HCT116 (cell line): ENCODE measurements at regions not wholly inside any gene's neighbourhood (a gene's known extent, or its start where the extent isn't known, plus 50 kb on each side); places are given as distances from the start of the nearest gene placed in this dataset.

ENCODE experiments used
- ATAC-seq: fragments of 200-7000 bp; cut with Tn5 transposase; 2 replicates; pipeline ENCODE4 v1.9.1; 2020; ENCODE audit warnings: mild to moderate bottlenecking, moderate library complexity
- BruUV-seq: library from RNA; stranded (reverse); fragments of 400-500 nt; replicated peaks from 2 replicates; lab custom pipeline; 2021; lab: Mats Ljungman, UMichigan
- CTCF ChIA-PET: fragments of 300-600 bp; sonication (Branson Sonifier 250); formaldehyde crosslinking; loops from one replicate; lab custom pipeline; 2021; ENCODE audit warnings: antibody characterized with exemption; lab: Charles Lee
- POLR2A ChIA-PET: fragments of 300-600, 350-600 bp; sonication (Branson Sonifier 250); formaldehyde crosslinking; loops from one replicate; lab custom pipeline; 2021; ENCODE audit warnings: antibody characterized with exemption; lab: Charles Lee
- RAD21 ChIA-PET, 2 experiments: fragments of 300-600 bp; sonication (Branson Sonifier 250); formaldehyde crosslinking; loops; one replicate each; lab custom pipeline; 2023; ENCODE audit warnings: low total read pairs in 2 of 2; ENCODE audit not compliant: uncharacterized antibody in 2 of 2, unreplicated experiment in 2 of 2, low non-redundant PET in 1 of 2; lab: Charles Lee
- DNase-seq: peaks from one replicate; pipeline ENCODE4 v3.0.0-alpha.2; 2010; ENCODE audit warnings: low read depth, low spot score
- H2AFZ ChIP-seq: fragments of 200-600 bp; shearing (Covaris generic), sonication (generic); 2 replicates; pipeline ENCODE4 v1.6.1; 2017; ENCODE audit warnings: low read depth, mixed run types, mixed read lengths, antibody characterized with exemption, low read length; ENCODE audit not compliant: poor library complexity, severe bottlenecking
- H3K27ac ChIP-seq: 2 replicates; pipeline ENCODE4 v1.5.1; 2012; ENCODE audit warnings: low read depth, low read length
- H3K27me3 ChIP-seq: fragments of 200-600 bp; sonication (generic); 2 replicates; pipeline ENCODE4 v1.6.1; 2016; ENCODE audit warnings: mixed run types, low read length, mixed read lengths; ENCODE audit not compliant: insufficient read depth
- H3K36me3 ChIP-seq, 2 experiments: fragments of 200-500 bp in 1 of 2; fragments of 200-600 bp in 1 of 2; sonication (Bioruptor generic) in 1 of 2; sonication (generic) in 1 of 2; 2 replicates each; pipeline versions ENCODE4 v1.5.1 to v1.6.1; 2014 to 2016; ENCODE audit warnings: low read length in 2 of 2, inconsistent platforms in 1 of 2, mixed read lengths in 1 of 2, mixed run types in 1 of 2; ENCODE audit not compliant: insufficient read depth in 2 of 2, control insufficient read depth in 1 of 2
- H3K4me1 ChIP-seq, 2 experiments: fragments of 200-600 bp in 1 of 2; sonication (generic) in 1 of 2; 2 replicates each; pipeline versions ENCODE4 v1.5.1 to v1.6.1; 2012 to 2017; ENCODE audit warnings: low read length in 2 of 2, inconsistent platforms in 1 of 2, mild to moderate bottlenecking in 1 of 2, mixed read lengths in 1 of 2, mixed run types in 1 of 2, moderate library complexity in 1 of 2; ENCODE audit not compliant: insufficient read depth in 2 of 2, control insufficient read depth in 1 of 2
- H3K4me2 ChIP-seq: fragments of 200-600 bp; sonication (generic); 2 replicates; pipeline ENCODE4 v1.6.1; 2017; ENCODE audit warnings: mixed run types, low read length, mixed read lengths
- H3K4me3 ChIP-seq, 2 experiments: fragments of 200-600 bp in 1 of 2; sonication (generic) in 1 of 2; replicated peaks in 1 of 2; 2 replicates each; pipeline ENCODE4 v1.5.1; 2011 to 2016; ENCODE audit warnings: low read length in 2 of 2, control low read depth in 1 of 2, low read depth in 1 of 2, mild to moderate bottlenecking in 1 of 2, mixed read lengths in 1 of 2, mixed run types in 1 of 2
- H3K79me2 ChIP-seq: fragments of 200-600 bp; sonication (generic); 2 replicates; pipeline ENCODE4 v1.6.1; 2017; ENCODE audit warnings: mild to moderate bottlenecking, mixed run types, low read length, moderate library complexity, mixed read lengths; ENCODE audit not compliant: insufficient read depth
- H3K9ac ChIP-seq: fragments of 200-600 bp; sonication (generic); 2 replicates; pipeline ENCODE4 v1.6.1; 2016; ENCODE audit warnings: low read length, mixed read lengths
- H3K9me2 ChIP-seq: fragments of 200-600 bp; sonication (generic), shearing (Covaris generic); 2 replicates; pipeline ENCODE4 v1.6.1; 2017; ENCODE audit warnings: mixed run types, mild to moderate bottlenecking, moderate library complexity; ENCODE audit not compliant: insufficient read depth
- H3K9me3 ChIP-seq, 2 experiments: fragments of 200-500 bp in 1 of 2; fragments of 200-600 bp in 1 of 2; sonication (Bioruptor generic) in 1 of 2; sonication (generic) in 1 of 2; 2 replicates each; pipeline ENCODE4 v1.6.1; 2014 to 2017; ENCODE audit warnings: low read length in 2 of 2, mixed read lengths in 2 of 2, inconsistent platforms in 1 of 2, low read depth in 1 of 2, mild to moderate bottlenecking in 1 of 2, mixed run types in 1 of 2, moderate library complexity in 1 of 2; ENCODE audit not compliant: control insufficient read depth in 1 of 2, insufficient read depth in 1 of 2
- H4K20me1 ChIP-seq: fragments of 200-600 bp; sonication (generic), shearing (Covaris generic); 2 replicates; pipeline ENCODE4 v1.6.1; 2017; ENCODE audit warnings: mixed run types, mild to moderate bottlenecking, moderate library complexity; ENCODE audit not compliant: insufficient read depth
- ATF3 ChIP-seq: IDR thresholded peaks from 2 replicates; pipeline ENCODE4 v1.6.1; 2012
- CBX3 ChIP-seq: IDR thresholded peaks from 2 replicates; pipeline ENCODE4 v1.6.1; 2012; ENCODE audit warnings: low read depth
- EGR1 ChIP-seq: IDR thresholded peaks from 2 replicates; pipeline ENCODE4 v1.6.1; 2012; ENCODE audit warnings: low read depth
- JUND ChIP-seq: IDR thresholded peaks from 2 replicates; pipeline ENCODE4 v1.6.1; 2012
- POLR2A ChIP-seq: IDR thresholded peaks from 2 replicates; pipeline ENCODE4 v1.7.0; 2011; ENCODE audit warnings: borderline replicate concordance; ENCODE audit not compliant: insufficient read depth, insufficient read length; ENCODE audit errors: extremely low read depth
- POLR2AphosphoS5 ChIP-seq: IDR thresholded peaks from 2 replicates; pipeline ENCODE4 v1.6.1; 2011; ENCODE audit warnings: mild to moderate bottlenecking, low read depth, low read length, moderate library complexity
- RAD21 ChIP-seq: IDR thresholded peaks from 2 replicates; pipeline ENCODE4 v1.6.1; 2012; ENCODE audit warnings: low read depth, mild to moderate bottlenecking
- SIN3A ChIP-seq: IDR thresholded peaks from 2 replicates; pipeline ENCODE4 v1.6.1; 2012; ENCODE audit warnings: low read depth
- SP1 ChIP-seq: IDR thresholded peaks from 2 replicates; pipeline ENCODE4 v1.6.1; 2012; ENCODE audit warnings: low read depth
- SRF ChIP-seq: IDR thresholded peaks from 2 replicates; pipeline ENCODE4 v1.6.1; 2012; ENCODE audit warnings: low read depth
- YY1 ChIP-seq: IDR thresholded peaks from 2 replicates; pipeline ENCODE4 v1.6.1; 2011; ENCODE audit warnings: low read length, low read depth, moderate library complexity, mild to moderate bottlenecking; ENCODE audit not compliant: insufficient replicate concordance; ENCODE audit errors: extremely low read depth
- intact Hi-C: fragments of 100-400 bp; cut with micrococcal nuclease; formaldehyde crosslinking; loops from 2 replicates; pipeline ENCODE4 v1.10.0; 2022
- TF ChIP-seq, protein P1 (sequence below), 3 experiments: fragments of 200-600 bp in 1 of 3; sonication (generic) in 1 of 3; IDR thresholded peaks in 2 of 3; conservative IDR thresholded peaks in 1 of 3; 2 replicates each; pipeline ENCODE4 v1.5.1; 2012 to 2017; ENCODE audit warnings: low read depth in 2 of 3, low read length in 2 of 3, antibody characterized with exemption in 1 of 3, borderline replicate concordance in 1 of 3, control low read depth in 1 of 3, mild to moderate bottlenecking in 1 of 3, mixed read lengths in 1 of 3, mixed run types in 1 of 3, moderate library complexity in 1 of 3; ENCODE audit not compliant: insufficient read depth in 1 of 3
- TF ChIP-seq, protein P2 (sequence below): IDR thresholded peaks from 2 replicates; pipeline ENCODE4 v1.6.1; 2011; ENCODE audit warnings: mild to moderate bottlenecking, low read length, moderate library complexity; ENCODE audit not compliant: insufficient replicate concordance; ENCODE audit errors: extremely low read depth

DNA sequence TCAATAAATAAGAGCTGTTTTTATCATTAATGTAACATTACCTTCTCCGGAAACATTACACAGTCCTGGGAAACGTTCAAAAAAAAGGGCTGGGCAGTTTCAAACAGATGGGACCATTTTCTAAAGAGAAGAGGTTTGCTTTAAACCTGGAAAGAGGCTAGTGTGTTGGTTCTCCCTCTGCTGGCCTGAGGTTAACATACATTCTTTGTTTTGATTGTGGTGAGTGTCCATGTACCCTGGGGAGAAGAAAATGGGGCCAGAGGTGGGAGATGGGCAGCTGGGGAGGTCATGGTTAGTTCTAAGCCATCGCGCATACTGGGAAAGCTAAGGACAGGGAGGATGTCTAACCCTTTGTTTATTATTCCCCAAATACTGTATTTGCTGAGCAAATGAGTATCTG lies 194.7 kb downstream of the CPEB2 start:
- no peaks in the 10 kb centered on the region for H3K36me3 ChIP-seq
- intact Hi-C loops, result no loop called here
- H3K4me3 ChIP-seq, result no peak overlapping the region
- POLR2A ChIA-PET, result no interaction called here
- no peaks in the 10 kb centered on the region for H3K79me2 ChIP-seq
- no peaks in the 10 kb centered on the region for H4K20me1 ChIP-seq
- H3K27ac ChIP-seq, result no peak overlapping the region
- H3K9me3 ChIP-seq, result no peaks in the 10 kb centered on the region
- no peak overlapping the region for H2AFZ ChIP-seq
- no peaks in the 10 kb centered on the region for H3K4me1 ChIP-seq
- RAD21 ChIA-PET, result no interaction called here
- no peak overlapping the region for H3K9ac ChIP-seq
- DNase-seq (no peak), ATAC-seq (peak; percentile 59)
- TF ChIP-seq, protein P1, sequence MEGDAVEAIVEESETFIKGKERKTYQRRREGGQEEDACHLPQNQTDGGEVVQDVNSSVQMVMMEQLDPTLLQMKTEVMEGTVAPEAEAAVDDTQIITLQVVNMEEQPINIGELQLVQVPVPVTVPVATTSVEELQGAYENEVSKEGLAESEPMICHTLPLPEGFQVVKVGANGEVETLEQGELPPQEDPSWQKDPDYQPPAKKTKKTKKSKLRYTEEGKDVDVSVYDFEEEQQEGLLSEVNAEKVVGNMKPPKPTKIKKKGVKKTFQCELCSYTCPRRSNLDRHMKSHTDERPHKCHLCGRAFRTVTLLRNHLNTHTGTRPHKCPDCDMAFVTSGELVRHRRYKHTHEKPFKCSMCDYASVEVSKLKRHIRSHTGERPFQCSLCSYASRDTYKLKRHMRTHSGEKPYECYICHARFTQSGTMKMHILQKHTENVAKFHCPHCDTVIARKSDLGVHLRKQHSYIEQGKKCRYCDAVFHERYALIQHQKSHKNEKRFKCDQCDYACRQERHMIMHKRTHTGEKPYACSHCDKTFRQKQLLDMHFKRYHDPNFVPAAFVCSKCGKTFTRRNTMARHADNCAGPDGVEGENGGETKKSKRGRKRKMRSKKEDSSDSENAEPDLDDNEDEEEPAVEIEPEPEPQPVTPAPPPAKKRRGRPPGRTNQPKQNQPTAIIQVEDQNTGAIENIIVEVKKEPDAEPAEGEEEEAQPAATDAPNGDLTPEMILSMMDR (IDR thresholded peaks at IDR 0.05 in 2 of 3, conservative IDR thresholded peaks at IDR 0.05 in 1 of 3; ENCODE audit: borderline replicate concordance in 1 of 3, insufficient read depth in 1 of 3, low read depth in 2 of 3, low read length in 2 of 3), result peak; percentile 6 to 41 (median 31); a peak in 3 of 6 replicates
- TF ChIP-seq RAD21 (0 out of 2 replicates have a peak, but pooled peaks have one; percentile 31), YY1 (no peak), CBX3 (no peak), POLR2A (no peak)
- CTCF ChIA-PET, result interaction anchor here (0.6 to 1.2 kb wide), 2 partner anchors 154 to 479 kb away, joined by 3 to 5 read pairs; no protein-coding TSS in a partner anchor
- peaks cover 7% of the 10 kb centered on the region for H3K27me3 ChIP-seq
- no peaks in the 10 kb centered on the region for H3K9me2 ChIP-seq
- BruUV-seq, result no TSS peak
- H3K4me2 ChIP-seq, result no peak overlapping the region

DNA sequence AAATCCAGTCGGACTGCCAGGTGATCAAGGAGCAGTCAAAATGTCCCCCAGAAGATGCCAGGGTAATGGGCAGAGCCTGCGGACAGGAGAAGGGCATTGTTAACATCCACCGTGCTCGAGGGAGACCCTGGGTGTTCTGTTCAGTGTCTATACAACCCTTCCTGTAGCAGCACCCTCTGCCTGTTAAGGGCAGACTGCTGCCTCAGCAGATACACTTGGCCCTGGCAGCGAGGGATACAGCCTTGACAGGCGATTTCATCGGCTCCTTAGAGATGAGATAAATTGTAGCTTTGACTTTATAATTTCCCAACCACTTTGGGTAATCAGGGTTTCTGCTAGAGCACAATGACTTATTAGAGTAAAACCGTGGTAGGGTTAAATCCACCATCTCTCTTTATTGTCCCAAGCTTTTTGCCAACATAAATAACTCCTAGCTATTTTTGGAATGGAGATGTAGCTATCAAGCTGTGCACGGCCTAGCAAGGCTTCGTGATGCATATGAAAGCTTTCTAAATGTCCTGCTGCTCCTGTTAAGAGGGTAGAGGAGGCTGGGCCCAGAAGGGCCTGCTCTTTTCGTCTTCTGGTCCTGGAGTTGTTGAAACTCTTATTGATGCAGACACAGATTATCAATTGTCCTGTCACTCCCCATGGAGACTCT lies 195.9 kb downstream of the CPEB2 start:
- intact Hi-C loops, result no loop called here
- H3K27me3 ChIP-seq, result peaks cover 7% of the 10 kb centered on the region
- ATAC-seq (no peak), DNase-seq (no peak)
- no peaks in the 10 kb centered on the region for H3K9me2 ChIP-seq
- no peak overlapping the region for H3K4me3 ChIP-seq
- no peaks in the 10 kb centered on the region for H3K79me2 ChIP-seq
- H3K36me3 ChIP-seq, result no peaks in the 10 kb centered on the region
- H3K9ac ChIP-seq, result no peak overlapping the region
- no peaks in the 10 kb centered on the region for H3K9me3 ChIP-seq
- no peaks in the 10 kb centered on the region for H4K20me1 ChIP-seq
- H3K27ac ChIP-seq, result no peak overlapping the region
- H3K4me2 ChIP-seq, result no peak overlapping the region
- RAD21 ChIA-PET, result no interaction called here
- BruUV-seq, result no TSS peak
- POLR2A ChIA-PET, result no interaction called here
- H3K4me1 ChIP-seq, result no peaks in the 10 kb centered on the region
- CTCF ChIA-PET, result no interaction called here
- H2AFZ ChIP-seq, result no peak overlapping the region
- TF ChIP-seq POLR2AphosphoS5 (no peak), JUND (no peak), CBX3 (no peak), EGR1 (no peak), ATF3 (no peak), SP1 (no peak), SIN3A (no peak), SRF (no peak)
- TF ChIP-seq, protein P2, sequence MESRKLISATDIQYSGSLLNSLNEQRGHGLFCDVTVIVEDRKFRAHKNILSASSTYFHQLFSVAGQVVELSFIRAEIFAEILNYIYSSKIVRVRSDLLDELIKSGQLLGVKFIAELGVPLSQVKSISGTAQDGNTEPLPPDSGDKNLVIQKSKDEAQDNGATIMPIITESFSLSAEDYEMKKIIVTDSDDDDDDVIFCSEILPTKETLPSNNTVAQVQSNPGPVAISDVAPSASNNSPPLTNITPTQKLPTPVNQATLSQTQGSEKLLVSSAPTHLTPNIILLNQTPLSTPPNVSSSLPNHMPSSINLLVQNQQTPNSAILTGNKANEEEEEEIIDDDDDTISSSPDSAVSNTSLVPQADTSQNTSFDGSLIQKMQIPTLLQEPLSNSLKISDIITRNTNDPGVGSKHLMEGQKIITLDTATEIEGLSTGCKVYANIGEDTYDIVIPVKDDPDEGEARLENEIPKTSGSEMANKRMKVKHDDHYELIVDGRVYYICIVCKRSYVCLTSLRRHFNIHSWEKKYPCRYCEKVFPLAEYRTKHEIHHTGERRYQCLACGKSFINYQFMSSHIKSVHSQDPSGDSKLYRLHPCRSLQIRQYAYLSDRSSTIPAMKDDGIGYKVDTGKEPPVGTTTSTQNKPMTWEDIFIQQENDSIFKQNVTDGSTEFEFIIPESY, result no peak
- TF ChIP-seq, protein P1 (IDR thresholded peaks at IDR 0.05 in 2 of 3, conservative IDR thresholded peaks at IDR 0.05 in 1 of 3; ENCODE audit: borderline replicate concordance in 1 of 3, insufficient read depth in 1 of 3, low read depth in 2 of 3, low read length in 2 of 3), result no peak
